Natural killer cell (primary cell): ENCODE measurements at regions not wholly inside any gene's neighbourhood (a gene's known extent, or its start where the extent isn't known, plus 50 kb on each side); places are given as distances from the start of the nearest gene placed in this dataset.

Experiments
- ATAC-seq, 3 donors: fragments of 150-1000 bp in 2 of 3; fragments of 200-7000 bp in 1 of 3; cut with Tn5 transposase; 1 replicate in 1 of 3; 2 replicates in 2 of 3; pipeline ENCODE4 v1.10.0; 2021; ENCODE audit warnings: mild to moderate bottlenecking in 2 of 3, moderate library complexity in 2 of 3
- DNase-seq, 2 donors: peaks; one replicate each; pipeline versions ENCODE4 v3.0.0 to v3.0.0-alpha.2; 2013 to 2021; ENCODE audit warnings: mixed read lengths in 1 of 2
- H3K27ac ChIP-seq: one replicate; pipeline ENCODE4 v1.5.1; 2013; ENCODE audit warnings: mild to moderate bottlenecking, low read length
- H3K27me3 ChIP-seq: one replicate; pipeline ENCODE4 v1.6.1; 2013; ENCODE audit warnings: low read length; ENCODE audit not compliant: control insufficient read depth, insufficient read depth
- H3K36me3 ChIP-seq: one replicate; pipeline ENCODE4 v1.6.1; 2013; ENCODE audit warnings: low read length; ENCODE audit not compliant: control insufficient read depth, insufficient read depth
- H3K4me1 ChIP-seq: one replicate; pipeline ENCODE4 v1.6.1; 2013; ENCODE audit warnings: low read length; ENCODE audit not compliant: control insufficient read depth, insufficient read depth
- H3K4me3 ChIP-seq: one replicate; pipeline ENCODE4 v1.5.1; 2013; ENCODE audit warnings: low read length
- H3K9me3 ChIP-seq: one replicate; pipeline ENCODE4 v1.6.1; 2013; ENCODE audit warnings: low read length; ENCODE audit not compliant: control insufficient read depth, insufficient read depth
- H3K27ac Mint-ChIP-seq, 2 donors: one replicate each; pipeline ENCODE4 v1.8.0; 2022; ENCODE audit warnings: mild to moderate bottlenecking in 2 of 2, mixed read lengths in 2 of 2, moderate library complexity in 1 of 2
- H3K27me3 Mint-ChIP-seq, 2 donors: one replicate each; pipeline ENCODE4 v1.8.0; 2022; ENCODE audit warnings: low read depth in 2 of 2, mixed read lengths in 2 of 2
- H3K36me3 Mint-ChIP-seq: one replicate; pipeline ENCODE4 v1.8.0; 2022; ENCODE audit warnings: mixed read lengths
- H3K4me1 Mint-ChIP-seq, 2 donors: one replicate each; pipeline ENCODE4 v1.8.0; 2022; ENCODE audit warnings: mixed read lengths in 2 of 2
- H3K4me3 Mint-ChIP-seq: one replicate; pipeline ENCODE4 v1.8.0; 2022; ENCODE audit warnings: mild to moderate bottlenecking, moderate library complexity, mixed read lengths
- H3K9me3 Mint-ChIP-seq, 2 donors: one replicate each; pipeline ENCODE4 v1.8.0; 2022; ENCODE audit warnings: mixed read lengths in 2 of 2
- WGBS: methylation state at CpG from one replicate; pipeline ENCODE4 v1.1.7; 2013; ENCODE audit warnings: missing lambda C conversion rate; ENCODE audit not compliant: insufficient coverage; 5-methylcytosine and 5-hydroxymethylcytosine counted together
- intact Hi-C: fragments of 100-400 bp; cut with micrococcal nuclease; formaldehyde crosslinking; loops from one replicate; pipeline ENCODE4 v1.14.2; 2022
- TF ChIP-seq, protein P1 (sequence below): fragments of 200-600 bp; IDR thresholded peaks from one replicate; pipeline ENCODE4 v1.8.0; 2022; ENCODE audit warnings: antibody characterized with exemption

DNA sequence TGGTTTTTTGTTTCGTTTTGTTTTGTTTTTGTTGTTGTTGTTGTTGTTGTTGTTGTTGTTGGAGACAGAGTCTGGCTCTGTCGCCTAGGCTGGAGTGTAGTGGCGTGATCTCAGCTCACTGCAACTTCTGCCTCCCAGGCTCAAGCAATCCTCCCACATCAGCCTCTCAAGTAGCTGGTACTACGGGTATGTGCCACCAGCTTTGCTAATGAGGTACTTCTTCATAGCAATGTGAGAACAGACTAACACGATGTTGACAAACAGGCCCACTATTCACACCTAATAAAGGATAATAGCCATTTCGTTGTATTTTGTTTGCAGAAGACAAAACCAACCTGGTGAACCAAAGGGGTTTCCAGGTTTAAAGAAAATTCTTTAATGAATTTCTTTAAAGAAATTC, 130.9 kb downstream of the DIRAS2 start:
- H3K36me3 Mint-ChIP-seq = no peaks in the 10 kb centered on the region
- TF ChIP-seq, protein P1, sequence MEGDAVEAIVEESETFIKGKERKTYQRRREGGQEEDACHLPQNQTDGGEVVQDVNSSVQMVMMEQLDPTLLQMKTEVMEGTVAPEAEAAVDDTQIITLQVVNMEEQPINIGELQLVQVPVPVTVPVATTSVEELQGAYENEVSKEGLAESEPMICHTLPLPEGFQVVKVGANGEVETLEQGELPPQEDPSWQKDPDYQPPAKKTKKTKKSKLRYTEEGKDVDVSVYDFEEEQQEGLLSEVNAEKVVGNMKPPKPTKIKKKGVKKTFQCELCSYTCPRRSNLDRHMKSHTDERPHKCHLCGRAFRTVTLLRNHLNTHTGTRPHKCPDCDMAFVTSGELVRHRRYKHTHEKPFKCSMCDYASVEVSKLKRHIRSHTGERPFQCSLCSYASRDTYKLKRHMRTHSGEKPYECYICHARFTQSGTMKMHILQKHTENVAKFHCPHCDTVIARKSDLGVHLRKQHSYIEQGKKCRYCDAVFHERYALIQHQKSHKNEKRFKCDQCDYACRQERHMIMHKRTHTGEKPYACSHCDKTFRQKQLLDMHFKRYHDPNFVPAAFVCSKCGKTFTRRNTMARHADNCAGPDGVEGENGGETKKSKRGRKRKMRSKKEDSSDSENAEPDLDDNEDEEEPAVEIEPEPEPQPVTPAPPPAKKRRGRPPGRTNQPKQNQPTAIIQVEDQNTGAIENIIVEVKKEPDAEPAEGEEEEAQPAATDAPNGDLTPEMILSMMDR = no peak
- Histone ChIP-seq H3K4me3 (no peak overlapping the region), H3K4me1 (no peaks in the 10 kb centered on the region), H3K27me3 (no peaks in the 10 kb centered on the region), H3K9me3 (no peaks in the 10 kb centered on the region), H3K36me3 (no peaks in the 10 kb centered on the region), H3K27ac (no peak overlapping the region)
- peaks cover 0 to 4% of the 10 kb centered on the region in 2 donors for H3K4me1 Mint-ChIP-seq
- DNase-seq = no peak
- WGBS = 82% methylated on average over 6 of the region's 6 CpGs
- ATAC-seq = no peak
- peaks cover 0 to 3% of the 10 kb centered on the region in 2 donors for H3K27me3 Mint-ChIP-seq
- intact Hi-C loops = no loop called here
- H3K27ac Mint-ChIP-seq = no peak overlapping the region
- H3K9me3 Mint-ChIP-seq = no peaks in the 10 kb centered on the region
- no peak overlapping the region for H3K4me3 Mint-ChIP-seq

DNA sequence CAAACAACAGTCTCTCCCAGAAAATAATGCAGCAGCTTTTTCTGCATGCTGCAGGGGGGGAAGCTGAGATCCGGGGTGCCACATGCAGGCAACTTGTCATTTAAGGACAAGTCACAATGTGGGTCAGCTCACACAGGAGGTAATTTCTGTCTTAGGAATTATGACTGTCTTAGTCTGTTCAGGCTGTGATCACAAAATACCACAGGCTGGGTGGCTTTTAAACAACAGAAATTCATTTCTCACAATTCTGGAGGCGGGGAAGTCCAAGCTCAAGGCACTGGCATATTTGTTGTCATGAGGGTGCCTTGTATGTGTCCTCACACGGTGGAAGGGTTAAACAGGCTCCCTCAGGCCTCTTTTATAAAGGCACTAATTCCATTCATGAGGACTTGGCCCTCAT, 127.7 kb downstream of the DIRAS2 start:
- WGBS = 78% methylated on average over 3 of the region's 3 CpGs
- Mint-ChIP-seq H3K27me3 (peaks cover 0 to 3% of the 10 kb centered on the region in 2 donors), H3K4me3 (no peak overlapping the region), H3K27ac (no peak overlapping the region), H3K36me3 (no peaks in the 10 kb centered on the region), H3K4me1 (no peaks in the 10 kb centered on the region), H3K9me3 (no peaks in the 10 kb centered on the region)
- intact Hi-C loops = no loop called here
- Histone ChIP-seq H3K36me3 (no peaks in the 10 kb centered on the region), H3K4me3 (no peak overlapping the region), H3K27ac (no peak overlapping the region), H3K9me3 (no peaks in the 10 kb centered on the region), H3K4me1 (no peaks in the 10 kb centered on the region), H3K27me3 (no peaks in the 10 kb centered on the region)
- TF ChIP-seq, protein P1 = no peak
- no peak for ATAC-seq
- DNase-seq = no peak

DNA sequence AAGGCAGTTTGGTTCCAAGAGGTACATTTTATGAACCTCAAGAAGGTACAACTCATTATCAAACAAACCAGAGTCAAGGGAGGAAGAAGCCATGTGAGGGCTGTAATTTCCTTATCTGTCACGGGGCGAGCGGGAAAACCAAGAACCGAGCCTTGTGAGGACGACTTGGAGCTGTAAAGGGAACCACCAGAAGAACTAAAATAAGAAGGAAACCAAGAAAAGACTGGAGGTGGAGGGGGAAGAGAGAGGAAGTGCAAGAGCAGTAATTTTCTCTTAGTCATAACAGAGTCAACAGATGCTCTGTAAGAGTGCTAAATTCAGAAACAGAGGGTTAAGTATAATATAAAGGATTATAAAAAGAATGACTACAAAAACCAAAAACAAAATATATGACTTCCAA, 127.1 kb downstream of the DIRAS2 start:
- H3K36me3 ChIP-seq = no peaks in the 10 kb centered on the region
- H3K4me1 ChIP-seq = no peaks in the 10 kb centered on the region
- Mint-ChIP-seq H3K4me3 (no peak overlapping the region), H3K27me3 (peaks cover under 1 to 3% of the 10 kb centered on the region in 2 donors), H3K36me3 (no peaks in the 10 kb centered on the region), H3K4me1 (no peaks in the 10 kb centered on the region), H3K9me3 (no peaks in the 10 kb centered on the region), H3K27ac (no peak overlapping the region)
- ATAC-seq (no peak), DNase-seq (no peak)
- H3K4me3 ChIP-seq = no peak overlapping the region
- WGBS = 8% methylated on average over 5 of the region's 5 CpGs
- no peaks in the 10 kb centered on the region for H3K27me3 ChIP-seq
- H3K9me3 ChIP-seq = no peaks in the 10 kb centered on the region
- TF ChIP-seq, protein P1 = no peak
- intact Hi-C loops = no loop called here
- no peak overlapping the region for H3K27ac ChIP-seq

- Mint-ChIP-seq H3K4me1 (no peaks in the 10 kb centered on the region), H3K9me3 (no peaks in the 10 kb centered on the region), H3K4me3 (no peak overlapping the region), H3K36me3 (no peaks in the 10 kb centered on the region), H3K27ac (no peak overlapping the region), H3K27me3 (peaks cover 3 to 14% of the 10 kb centered on the region in 2 donors)
- H3K9me3 ChIP-seq = no peaks in the 10 kb centered on the region
- DNase-seq = no peak
- no peak overlapping the region for H3K27ac ChIP-seq
- 80% methylated on average over 1 of the region's 2 CpGs for WGBS
- no peaks in the 10 kb centered on the region for H3K4me1 ChIP-seq
- ATAC-seq = no peak
- intact Hi-C loops = no loop called here
- no peaks in the 10 kb centered on the region for H3K27me3 ChIP-seq
- H3K36me3 ChIP-seq = no peaks in the 10 kb centered on the region
- TF ChIP-seq, protein P1 = no peak
- H3K4me3 ChIP-seq = no peak overlapping the region
Measured at GRCh38 chr9:90517103-90517502, 125.5 kb downstream of the DIRAS2 start.
